WI38 (cell line): ENCODE measurements at regions not wholly inside any gene's neighbourhood (a gene's known extent, or its start where the extent isn't known, plus 50 kb on each side); places are given as distances from the start of the nearest gene placed in this dataset.

Experiments
- H3K4me3 ChIP-seq: 2 replicates; pipeline ENCODE4 v1.5.1; 2011; ENCODE audit warnings: low read depth, mild to moderate bottlenecking, control low read depth, low read length
- TF ChIP-seq, protein P1 (sequence below): IDR thresholded peaks from 2 replicates; pipeline ENCODE4 v1.5.1; 2012; ENCODE audit warnings: low read depth, mild to moderate bottlenecking, control low read depth, low read length

DNA sequence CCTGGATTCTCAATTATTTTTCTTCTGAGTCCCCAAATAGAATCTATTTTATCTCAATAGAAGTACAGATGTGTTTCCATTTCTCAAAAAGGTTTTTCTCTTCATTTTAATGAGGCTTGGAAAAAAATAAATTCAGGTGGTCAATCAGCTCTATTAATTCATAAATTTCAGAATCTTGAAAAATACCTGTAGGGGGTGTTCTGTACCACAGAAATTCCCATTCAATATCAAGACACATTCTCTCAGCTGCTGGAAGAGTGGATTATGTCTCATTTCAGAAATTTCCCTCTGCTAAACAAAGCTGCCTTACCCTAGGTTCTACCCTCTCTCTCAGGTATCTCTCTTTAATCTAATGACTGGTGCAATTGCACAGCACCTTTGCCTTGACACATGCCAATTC lies 1121.2 kb downstream of the SI start:
- H3K4me3 ChIP-seq: no peak overlapping the region
- TF ChIP-seq, protein P1, sequence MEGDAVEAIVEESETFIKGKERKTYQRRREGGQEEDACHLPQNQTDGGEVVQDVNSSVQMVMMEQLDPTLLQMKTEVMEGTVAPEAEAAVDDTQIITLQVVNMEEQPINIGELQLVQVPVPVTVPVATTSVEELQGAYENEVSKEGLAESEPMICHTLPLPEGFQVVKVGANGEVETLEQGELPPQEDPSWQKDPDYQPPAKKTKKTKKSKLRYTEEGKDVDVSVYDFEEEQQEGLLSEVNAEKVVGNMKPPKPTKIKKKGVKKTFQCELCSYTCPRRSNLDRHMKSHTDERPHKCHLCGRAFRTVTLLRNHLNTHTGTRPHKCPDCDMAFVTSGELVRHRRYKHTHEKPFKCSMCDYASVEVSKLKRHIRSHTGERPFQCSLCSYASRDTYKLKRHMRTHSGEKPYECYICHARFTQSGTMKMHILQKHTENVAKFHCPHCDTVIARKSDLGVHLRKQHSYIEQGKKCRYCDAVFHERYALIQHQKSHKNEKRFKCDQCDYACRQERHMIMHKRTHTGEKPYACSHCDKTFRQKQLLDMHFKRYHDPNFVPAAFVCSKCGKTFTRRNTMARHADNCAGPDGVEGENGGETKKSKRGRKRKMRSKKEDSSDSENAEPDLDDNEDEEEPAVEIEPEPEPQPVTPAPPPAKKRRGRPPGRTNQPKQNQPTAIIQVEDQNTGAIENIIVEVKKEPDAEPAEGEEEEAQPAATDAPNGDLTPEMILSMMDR: no peak

DNA sequence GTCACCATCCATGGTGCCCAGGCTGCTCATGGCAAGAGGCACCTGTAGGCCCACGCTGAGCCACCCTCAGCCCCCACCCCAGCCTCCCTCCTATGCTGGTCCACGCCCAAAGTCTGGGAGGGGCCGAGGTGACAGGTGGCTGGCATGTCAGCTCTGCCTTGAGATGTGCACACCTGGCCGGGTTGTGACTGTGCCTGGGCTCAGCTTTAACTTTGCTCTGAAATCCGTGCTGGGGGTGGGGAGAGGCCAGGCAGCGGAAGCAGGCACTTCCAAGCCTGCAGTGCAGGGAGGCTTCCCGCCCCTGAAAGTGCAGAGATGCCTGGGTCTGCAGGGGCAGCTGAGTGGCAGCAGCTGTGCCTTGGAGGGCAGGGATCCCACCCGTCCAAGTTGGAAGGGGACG lies 1124.8 kb downstream of the SI start:
- H3K4me3 ChIP-seq: no peak overlapping the region
- TF ChIP-seq, protein P1: no peak

DNA sequence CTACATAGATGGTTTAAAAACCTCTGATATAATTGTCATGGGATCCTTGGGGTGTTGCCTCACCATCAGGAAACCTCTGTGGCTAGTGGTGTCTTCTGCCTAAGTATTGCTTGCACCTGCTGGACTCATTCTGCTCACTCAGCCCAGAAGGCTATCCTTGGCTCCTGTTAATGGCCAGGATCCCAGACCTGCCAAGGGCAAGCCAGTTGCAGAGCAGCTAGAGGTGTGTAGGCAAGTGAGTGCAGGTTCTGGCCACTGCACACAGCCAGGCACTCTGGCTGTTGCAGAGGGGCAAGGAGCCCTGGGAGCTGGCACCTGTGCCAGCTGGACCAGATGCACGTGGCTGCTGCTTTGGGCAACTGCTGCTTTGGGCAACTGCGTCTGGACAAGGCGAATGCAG lies 1125.8 kb downstream of the SI start:
- TF ChIP-seq, protein P1: no peak
- no peak overlapping the region for H3K4me3 ChIP-seq

DNA sequence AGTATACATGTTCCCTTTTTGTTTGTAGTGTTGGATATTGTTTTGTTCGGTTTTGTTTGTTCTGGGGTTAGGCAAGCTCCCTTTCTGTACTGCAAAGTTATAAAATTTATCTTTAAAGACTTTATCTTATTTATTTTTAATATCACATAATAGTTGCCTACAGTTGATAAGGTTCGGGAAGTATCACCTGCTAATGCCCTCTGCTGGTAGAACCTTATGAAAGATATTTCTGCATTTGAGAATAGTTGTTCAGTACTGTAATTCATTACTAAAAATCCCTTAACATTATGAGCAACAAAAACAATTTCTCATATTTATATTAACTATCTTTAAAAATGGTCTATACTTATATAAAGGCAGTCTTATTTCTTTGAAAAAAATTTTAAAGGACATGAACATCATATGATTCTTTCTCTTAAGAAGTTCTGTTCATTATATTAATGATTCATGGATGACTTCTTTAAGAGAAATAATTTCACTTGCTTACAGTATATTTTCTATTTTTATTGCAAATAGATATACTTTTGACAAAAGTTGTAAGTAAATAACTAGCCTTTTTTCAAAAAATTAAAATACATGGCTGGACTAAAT lies 1126.8 kb downstream of the SI start:
- no peak overlapping the region for H3K4me3 ChIP-seq

DNA sequence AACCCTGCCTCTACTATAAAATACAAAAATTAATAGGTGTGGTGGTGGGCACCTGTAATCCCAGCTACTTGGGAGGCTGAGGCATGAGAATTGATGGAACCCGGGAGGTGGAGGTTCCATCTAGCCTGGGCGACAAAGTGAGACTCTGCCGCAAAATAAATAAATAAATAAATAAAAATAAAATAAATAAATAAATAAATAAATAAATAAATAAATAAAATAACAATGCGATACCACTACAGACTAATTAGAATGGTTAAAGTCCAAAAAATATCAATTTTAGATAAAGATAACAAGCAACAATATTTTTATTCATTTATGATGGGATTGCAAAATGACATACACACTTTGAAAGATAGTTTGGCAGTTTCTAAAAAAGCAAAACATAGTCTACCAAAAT lies 1131.5 kb downstream of the SI start:
- no peak overlapping the region for H3K4me3 ChIP-seq
- TF ChIP-seq, protein P1: no peak

More for the DNA sequence above, 1126.8 kb downstream of the SI start:
- TF ChIP-seq, protein P1: no peak

DNA sequence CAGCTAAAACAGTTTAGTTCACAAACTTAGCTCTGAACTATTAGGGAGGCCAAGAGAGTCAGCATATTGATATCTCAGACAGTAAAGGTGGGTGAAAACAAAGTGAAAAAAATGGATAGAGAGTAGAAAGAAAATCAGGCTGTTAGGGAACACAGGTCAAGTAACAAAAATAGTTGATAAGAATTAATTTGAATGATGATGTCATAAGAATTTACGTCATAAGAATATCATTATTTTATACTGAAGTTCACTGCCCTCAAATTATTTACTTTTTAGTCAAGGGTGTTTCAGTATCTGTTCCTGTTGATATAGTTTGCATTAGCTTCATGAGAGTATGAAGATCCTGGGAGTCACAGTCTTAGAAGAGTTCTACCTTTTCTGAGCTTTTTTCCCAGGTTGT lies 1134.6 kb downstream of the SI start:
- TF ChIP-seq, protein P1: no peak
- H3K4me3 ChIP-seq: no peak overlapping the region

DNA sequence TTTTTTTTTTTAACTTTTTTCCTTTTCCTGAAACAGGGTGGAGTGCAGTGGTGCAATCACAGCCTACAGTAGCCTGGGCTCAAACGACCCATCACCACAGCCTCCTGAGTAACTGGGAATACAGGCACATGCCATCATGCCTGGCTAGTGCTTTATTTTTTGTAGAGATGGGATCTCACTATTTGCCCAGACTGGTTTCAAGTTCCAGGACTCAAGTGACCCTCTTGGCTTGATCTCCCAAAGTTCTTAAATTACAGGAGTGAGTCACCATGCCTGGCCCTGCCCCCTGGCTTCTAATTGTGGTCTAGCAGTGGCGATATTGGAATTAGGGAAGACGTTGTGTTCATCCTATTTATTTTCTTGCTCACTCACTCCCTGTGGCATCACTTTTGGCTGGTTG lies 1138.4 kb downstream of the SI start:
- no peak overlapping the region for H3K4me3 ChIP-seq
- TF ChIP-seq, protein P1: no peak
